ENCODE measurements at regions not wholly inside any gene's neighbourhood (a gene's known extent, or its start where the extent isn't known, plus 50 kb on each side); places are given as distances from the start of the nearest gene placed in this dataset.

DNA sequence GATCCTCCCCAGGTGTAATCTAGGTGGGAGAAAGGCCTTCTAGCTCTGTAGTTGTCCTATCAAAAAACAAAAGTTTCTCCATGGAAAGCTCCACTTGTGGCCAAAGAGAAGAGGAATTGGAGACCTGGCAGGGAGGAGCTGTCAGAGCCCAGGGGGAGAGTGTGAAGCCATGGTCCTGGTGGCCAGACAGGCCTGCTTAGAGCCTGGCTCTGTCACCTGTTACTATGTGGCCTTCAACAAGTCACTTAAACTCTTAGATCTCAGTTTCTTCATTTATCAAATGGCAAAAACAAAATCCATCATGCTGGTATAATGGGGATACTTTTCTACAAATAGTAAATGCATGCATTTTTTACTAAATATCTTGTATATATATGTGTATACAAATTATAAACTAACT is 59.0 kb upstream of the NFE2L3 start (continued):
- TF ChIP-seq SRF (IDR thresholded peaks at IDR 0.05; ENCODE audit: low read depth) (no peak), POLR2AphosphoS5 (IDR thresholded peaks at IDR 0.05; ENCODE audit: low read depth, low read length) (no peak), RAD21 (IDR thresholded peaks at IDR 0.05; ENCODE audit: low read depth) (no peak)

GRCh38 chr7:26096136-26096535 is 55.9 kb upstream of the NFE2L3 start:
- intact Hi-C loops (cut with micrococcal nuclease): no loop called here
- H3K9ac ChIP-seq (ENCODE audit: low read length): no peak overlapping the region
- no peak overlapping the region for H3K4me3 ChIP-seq (replicated peaks in 1 of 2; ENCODE audit: low read depth in 1 of 2, low read length in 2 of 2)
- ATAC-seq (no peak), DNase-seq (ENCODE audit: low read depth, low spot score) (no peak)
- RAD21 ChIA-PET (ENCODE audit: low non-redundant PET in 1 of 2, low total read pairs in 2 of 2, uncharacterized antibody in 2 of 2, unreplicated experiment in 2 of 2): no interaction called here
- H3K9me3 ChIP-seq (ENCODE audit: control insufficient read depth in 1 of 2, insufficient read depth in 1 of 2, low read depth in 1 of 2, low read length in 2 of 2): no peaks in the 10 kb centered on the region
- no peaks in the 10 kb centered on the region for H4K20me1 ChIP-seq (ENCODE audit: insufficient read depth)
- TF ChIP-seq REST (IDR thresholded peaks at IDR 0.05; ENCODE audit: low read depth) (no peak), SP1 (IDR thresholded peaks at IDR 0.05; ENCODE audit: low read depth) (no peak), ELF1 (IDR thresholded peaks at IDR 0.05; ENCODE audit: borderline replicate concordance, low read depth) (no peak), FOSL1 (IDR thresholded peaks at IDR 0.05; ENCODE audit: low read depth) (no peak), EGR1 (IDR thresholded peaks at IDR 0.05; ENCODE audit: low read depth) (no peak), SRF (IDR thresholded peaks at IDR 0.05; ENCODE audit: low read depth) (no peak)
- TF ChIP-seq, protein P1, sequence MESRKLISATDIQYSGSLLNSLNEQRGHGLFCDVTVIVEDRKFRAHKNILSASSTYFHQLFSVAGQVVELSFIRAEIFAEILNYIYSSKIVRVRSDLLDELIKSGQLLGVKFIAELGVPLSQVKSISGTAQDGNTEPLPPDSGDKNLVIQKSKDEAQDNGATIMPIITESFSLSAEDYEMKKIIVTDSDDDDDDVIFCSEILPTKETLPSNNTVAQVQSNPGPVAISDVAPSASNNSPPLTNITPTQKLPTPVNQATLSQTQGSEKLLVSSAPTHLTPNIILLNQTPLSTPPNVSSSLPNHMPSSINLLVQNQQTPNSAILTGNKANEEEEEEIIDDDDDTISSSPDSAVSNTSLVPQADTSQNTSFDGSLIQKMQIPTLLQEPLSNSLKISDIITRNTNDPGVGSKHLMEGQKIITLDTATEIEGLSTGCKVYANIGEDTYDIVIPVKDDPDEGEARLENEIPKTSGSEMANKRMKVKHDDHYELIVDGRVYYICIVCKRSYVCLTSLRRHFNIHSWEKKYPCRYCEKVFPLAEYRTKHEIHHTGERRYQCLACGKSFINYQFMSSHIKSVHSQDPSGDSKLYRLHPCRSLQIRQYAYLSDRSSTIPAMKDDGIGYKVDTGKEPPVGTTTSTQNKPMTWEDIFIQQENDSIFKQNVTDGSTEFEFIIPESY (IDR thresholded peaks at IDR 0.05; ENCODE audit: extremely low read depth, insufficient replicate concordance, low read length): no peak
- H3K4me1 ChIP-seq (ENCODE audit: control insufficient read depth in 1 of 2, insufficient read depth in 2 of 2, low read length in 2 of 2): peaks cover 5 to 13% of the 10 kb centered on the region in 2 experiments; a peak in 3 of 4 replicates
- no peaks in the 10 kb centered on the region for H3K9me2 ChIP-seq (ENCODE audit: insufficient read depth)
- no peak overlapping the region for H2AFZ ChIP-seq (ENCODE audit: low read depth, low read length, poor library complexity, severe bottlenecking)
- no TSS peak for BruUV-seq (replicated peaks)
- POLR2A ChIA-PET: no interaction called here
- H3K36me3 ChIP-seq (ENCODE audit: control insufficient read depth in 1 of 2, insufficient read depth in 2 of 2, low read length in 2 of 2): no peaks in the 10 kb centered on the region
- H3K79me2 ChIP-seq (ENCODE audit: insufficient read depth, low read length): no peaks in the 10 kb centered on the region
- no peak overlapping the region for H3K27ac ChIP-seq (ENCODE audit: low read depth, low read length)
- no peak overlapping the region for H3K4me2 ChIP-seq (ENCODE audit: low read length)
- CTCF ChIA-PET: no interaction called here
- no peaks in the 10 kb centered on the region for H3K27me3 ChIP-seq (ENCODE audit: insufficient read depth, low read length)

All from HCT116 (cell line).